NK-92 treated with Interleukin-12 subunit alpha and Interleukin-12 subunit beta, amount 100 ng/mL, for 24 hours (cell line): ENCODE measurements at regions not wholly inside any gene's neighbourhood (a gene's known extent, or its start where the extent isn't known, plus 50 kb on each side); places are given as distances from the start of the nearest gene placed in this dataset.
"Not testable (repeated sequence)": the region's sequence is repeated elsewhere in the genome, so short reads cannot be mapped to it uniquely, and the experiment has no call there.

Experiments used
- DNase-seq: peaks from one replicate; lab custom pipeline; 2025; lab: John Stamatoyannopoulos, UW

- DNase-seq = not testable (repeated sequence)
These were observed 80.3 kb downstream of the ANXA5 start for GRCh38 chr4:121616449-121616848.

DNA sequence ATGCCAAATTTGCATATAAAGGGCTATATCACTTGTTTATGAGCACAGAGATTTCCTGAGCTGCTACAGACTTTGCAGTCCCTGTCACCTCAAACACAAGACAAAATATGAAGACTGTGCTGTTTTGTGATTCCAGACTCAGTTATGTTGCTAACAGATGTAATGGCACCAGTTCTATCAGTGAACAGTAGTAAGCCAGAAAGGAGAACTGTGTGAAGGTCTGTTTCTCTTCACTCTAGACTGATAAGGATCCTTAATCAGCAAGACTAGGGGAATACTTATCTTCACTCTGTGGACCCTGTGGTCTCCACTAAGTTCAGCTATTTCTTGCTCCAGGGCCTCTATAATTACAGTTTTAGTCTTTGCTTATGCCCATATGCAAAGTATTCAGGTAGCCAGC lies 82.7 kb downstream of the ANXA5 start:
- no peak for DNase-seq

DNA sequence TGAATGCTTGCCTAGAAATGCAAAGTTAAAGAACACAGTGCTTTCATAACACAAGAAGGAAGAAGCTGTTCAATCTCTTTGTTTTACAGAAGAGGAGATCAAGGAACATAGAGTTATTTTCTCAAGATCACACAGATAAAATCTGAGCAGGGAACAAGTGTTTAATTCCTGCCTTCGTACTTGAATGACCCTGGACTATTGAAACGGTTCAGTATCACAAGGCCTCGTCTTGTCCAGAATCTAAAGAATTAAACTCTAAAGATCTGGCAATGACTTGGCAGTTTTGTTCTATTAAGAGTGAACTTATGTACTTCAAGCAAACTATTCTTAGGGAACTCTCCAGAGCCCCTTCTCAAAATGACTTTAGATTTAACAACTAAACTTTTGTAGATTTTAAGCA lies 97.7 kb downstream of the ANXA5 start:
- DNase-seq = no peak

GRCh38 chr4:121597346-121597934 lies 99.3 kb downstream of the ANXA5 start:
- no peak for DNase-seq

DNA sequence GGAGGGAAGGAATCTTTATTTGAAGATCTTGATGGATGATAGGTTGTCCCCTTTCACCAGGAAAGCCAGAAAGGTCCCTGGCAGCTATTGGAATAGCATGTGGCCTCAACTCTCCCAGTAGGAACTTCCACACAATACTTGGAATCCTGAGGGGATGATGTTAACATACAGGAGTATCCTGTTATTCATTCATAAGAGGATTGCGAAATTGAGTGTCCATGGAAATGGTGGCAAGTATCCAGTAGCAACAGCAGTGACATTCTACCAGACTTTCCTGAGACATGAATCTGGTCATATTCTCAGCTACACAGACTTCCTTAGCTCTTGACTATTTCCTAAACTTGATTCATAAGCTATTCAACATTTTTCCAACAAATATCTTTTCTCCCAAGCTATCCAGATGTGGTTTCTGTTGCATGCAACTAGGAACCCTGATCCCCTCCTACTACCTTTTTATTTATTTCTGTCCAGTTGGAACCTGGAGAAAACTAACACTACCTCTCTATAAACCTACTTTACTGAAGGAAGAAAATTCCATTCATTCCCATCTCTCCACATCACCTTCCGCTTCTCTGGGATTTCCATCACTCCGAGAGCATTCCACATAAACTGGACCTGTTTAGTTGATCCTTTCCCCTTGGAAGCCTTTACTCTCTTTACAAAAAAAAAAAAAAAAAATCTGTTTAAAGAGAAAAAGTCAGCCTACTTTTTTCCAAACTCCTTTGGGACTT lies 101.8 kb downstream of the ANXA5 start:
- no peak for DNase-seq

DNA sequence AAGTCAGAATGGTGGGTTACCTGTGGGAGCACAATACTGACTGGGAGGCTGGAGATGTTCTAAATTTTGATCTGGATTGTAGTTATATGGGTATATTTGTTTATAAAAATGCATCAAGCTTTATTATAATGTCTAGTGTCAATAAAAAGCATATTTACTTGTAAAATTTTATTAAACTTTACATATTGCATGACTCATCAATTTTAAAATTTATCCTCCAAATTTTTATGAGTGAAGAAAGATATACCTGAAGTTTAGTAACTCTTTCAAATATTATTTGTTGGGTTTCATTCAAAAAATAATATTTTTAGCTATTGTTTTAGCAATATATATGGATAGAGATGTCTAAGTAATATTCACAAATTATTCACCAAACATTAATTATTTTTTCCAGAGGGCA lies 103.0 kb downstream of the ANXA5 start:
- DNase-seq = no peak

DNA sequence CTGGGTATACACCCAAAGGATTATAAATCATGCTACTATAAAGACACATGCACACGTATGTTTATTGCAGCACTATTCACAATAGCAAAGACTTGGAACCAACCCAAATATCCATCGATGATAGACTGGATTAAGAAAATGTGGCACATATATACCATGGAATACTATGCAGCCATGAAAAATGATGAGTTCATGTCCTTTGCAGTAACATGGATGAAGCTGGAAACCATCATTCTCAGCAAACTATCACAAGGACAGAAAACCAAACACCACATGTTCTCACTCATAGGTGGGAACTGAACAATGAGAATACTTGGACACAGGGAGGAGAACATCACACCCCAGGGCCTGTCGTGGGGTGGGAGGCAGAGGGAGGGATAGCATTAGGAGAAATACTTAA lies 104.5 kb downstream of the ANXA5 start:
- not testable (repeated sequence) for DNase-seq

DNA sequence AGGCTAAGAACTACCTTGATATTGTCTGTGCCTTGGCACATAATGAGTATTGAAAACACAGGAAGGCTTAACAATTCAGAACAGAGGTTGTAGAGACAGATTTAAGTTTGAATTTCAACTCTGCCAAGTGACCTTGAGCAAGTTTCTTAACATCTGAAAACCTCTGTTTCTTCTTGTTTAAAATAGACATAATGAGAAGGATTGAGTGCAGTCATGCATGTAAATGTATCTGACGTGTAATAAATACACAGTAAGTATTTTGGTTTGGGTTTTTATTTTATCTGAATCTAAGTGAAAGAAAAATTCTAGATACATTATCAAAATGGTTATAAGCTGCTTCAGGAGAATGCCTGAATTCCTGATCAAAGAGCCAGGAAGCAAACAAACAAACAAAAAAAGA lies 111.9 kb downstream of the ANXA5 start:
- no peak for DNase-seq

DNA sequence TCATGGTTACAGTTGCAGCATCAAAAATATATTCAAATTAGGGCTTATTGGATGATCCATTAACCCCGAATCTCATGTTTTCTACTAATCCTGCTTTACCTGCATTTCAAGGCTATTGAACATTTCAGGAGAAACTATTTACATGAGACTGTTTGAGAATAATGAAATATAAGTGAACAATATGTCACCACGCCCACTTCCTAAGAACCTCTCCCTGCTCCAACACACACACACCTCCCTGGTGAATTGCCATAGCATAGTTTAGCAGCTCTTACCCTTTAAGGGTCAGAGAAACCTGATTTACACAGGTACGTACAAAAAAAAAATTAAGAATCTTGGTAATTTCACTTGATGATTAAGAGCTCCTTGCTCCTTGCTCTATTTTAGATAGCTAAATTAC lies 113.4 kb downstream of the ANXA5 start:
- DNase-seq = no peak

GRCh38 chr4:121582296-121582695 lies 114.5 kb downstream of the ANXA5 start:
- no peak for DNase-seq

- DNase-seq = not testable (repeated sequence)
These were observed 121.4 kb downstream of the ANXA5 start for GRCh38 chr4:121575392-121575791.

DNA sequence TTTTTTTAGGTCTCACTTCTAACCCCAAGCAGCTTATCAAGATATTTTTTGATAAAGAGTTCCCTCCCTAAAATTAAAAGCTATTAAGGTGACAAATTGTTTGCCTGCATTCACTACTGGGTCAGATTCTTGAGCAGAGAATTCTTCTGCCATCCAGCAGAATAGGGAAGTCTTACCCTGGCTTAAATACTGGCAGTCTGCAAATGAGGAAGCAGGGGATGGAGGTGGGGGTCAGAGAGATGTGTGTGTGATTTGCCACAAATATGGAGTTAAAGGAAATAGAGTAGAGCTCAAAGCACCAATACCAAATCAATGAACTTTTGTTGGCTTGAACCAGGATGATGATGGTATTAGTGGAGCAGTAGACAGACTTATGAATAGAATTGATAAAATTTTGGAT lies 122.2 kb downstream of the ANXA5 start:
- no peak for DNase-seq

DNA sequence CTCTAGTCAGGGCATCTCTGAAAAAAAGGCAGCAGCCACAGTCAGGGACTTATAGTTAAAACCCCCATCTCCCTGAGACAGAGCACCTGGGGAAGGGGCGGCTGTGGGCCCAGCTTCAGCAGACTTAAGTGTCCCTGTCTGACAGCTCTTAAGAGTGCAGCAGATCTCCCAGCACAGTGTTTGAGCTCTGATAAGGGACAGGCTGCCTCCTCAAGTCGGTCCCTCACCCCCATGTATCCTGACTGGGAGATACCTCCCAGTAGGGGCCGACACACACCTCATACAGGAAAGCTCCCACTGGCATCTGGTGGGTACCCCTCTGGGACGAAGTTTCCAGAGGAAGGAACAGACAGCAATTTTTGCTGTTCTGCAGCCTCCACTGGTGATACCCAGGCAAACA lies 129.0 kb downstream of the ANXA5 start:
- DNase-seq = no peak

GRCh38 chr4:121564840-121565375 lies 131.9 kb downstream of the ANXA5 start:
- DNase-seq = no peak

- DNase-seq = no peak
These were observed 134.0 kb downstream of the ANXA5 start for GRCh38 chr4:121562811-121563210.

DNA sequence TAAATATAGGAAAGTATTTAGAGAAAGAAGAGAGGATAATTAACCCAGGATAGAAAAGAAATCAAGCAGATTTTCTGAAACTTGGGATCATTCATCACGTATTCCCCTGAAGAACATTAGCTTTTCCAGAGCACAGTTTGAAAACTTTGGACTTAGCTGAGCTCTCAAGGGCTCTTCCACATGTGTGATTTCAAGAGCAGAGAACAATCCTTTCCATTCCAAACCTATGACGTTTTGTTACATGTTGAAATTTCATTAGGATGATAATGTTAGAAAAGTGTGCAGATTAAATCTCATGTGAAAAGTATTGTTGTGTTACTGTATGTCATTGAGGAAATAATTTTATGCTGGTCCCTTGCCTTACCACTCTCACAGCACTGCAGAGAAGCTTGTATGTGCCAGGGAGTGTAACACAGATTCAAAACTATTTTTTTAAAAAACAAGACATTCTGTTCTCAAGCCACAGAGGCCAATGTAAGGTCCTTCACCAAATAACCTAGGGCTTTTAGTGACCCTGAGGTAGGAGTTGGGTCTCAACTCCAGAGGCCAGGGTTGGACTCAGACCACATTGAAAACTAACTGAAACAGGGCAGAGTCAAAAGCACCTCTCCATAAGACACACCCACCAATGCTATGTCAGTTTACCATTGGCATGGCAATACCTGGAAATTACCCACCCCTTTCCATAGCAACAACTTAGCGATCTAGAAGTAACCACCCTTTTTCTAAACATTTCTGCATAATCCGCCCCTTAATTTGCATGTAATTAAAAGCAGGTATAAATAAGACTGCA lies 141.3 kb downstream of the ANXA5 start:
- DNase-seq = no peak

DNA sequence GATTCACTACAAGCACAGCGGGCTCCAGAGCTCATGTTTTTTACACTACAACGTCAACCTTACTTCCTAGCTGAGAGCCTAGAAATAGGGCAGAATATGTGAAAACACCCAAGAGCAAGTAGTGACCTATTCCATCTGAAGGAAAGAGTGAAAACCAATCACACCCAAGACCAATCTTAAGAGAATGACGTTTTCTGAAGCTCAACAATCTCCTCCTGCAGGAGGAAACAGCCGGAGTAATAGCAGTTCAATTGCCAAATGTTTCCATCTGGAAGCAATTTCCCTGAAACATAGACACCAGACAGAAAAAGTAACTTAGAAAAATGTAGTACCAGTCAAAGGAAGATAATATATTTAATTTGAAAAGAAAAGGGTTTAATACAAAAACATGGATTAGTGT lies 142.4 kb downstream of the ANXA5 start:
- DNase-seq = no peak

- no peak for DNase-seq
These were observed 144.9 kb downstream of the ANXA5 start for GRCh38 chr4:121551881-121552280.

DNA sequence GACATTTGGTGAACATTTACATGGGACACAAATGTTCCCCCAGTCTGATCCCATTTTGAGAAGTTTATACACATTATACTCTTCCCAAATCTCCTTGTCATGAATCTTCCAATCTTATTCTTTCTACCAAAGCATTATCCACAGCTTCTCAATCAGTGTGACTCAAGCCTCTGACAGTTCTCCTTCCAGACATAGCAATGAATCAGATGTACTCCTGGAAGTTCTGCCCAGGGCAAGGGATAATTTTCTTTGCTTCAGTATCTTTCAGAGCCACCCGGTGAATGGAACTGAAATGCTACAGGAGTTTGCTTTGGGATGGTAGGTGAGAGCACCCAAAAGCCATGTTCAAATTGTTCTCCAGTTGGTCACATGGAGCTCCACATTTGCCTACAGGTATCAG lies 145.5 kb downstream of the ANXA5 start:
- no peak for DNase-seq

DNA sequence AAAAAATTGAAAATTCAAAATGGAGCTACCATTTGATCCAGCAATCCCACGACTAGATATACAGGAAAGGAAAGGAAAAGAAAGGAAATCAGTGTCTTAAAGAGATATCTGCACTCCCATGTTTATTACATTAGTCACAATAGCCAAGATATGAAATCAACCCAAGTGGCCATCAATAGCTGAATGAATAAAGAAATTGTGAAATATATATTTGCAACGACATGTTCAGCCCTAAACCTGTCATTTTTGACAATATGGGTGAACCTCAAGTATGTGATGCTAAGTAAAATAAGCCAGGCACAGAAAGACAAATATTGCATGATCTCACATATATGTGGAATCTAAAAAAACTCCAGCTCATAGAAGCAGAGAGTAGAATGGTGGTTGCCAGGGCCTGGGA lies 155.1 kb downstream of the ANXA5 start:
- DNase-seq = no peak

- DNase-seq = no peak
These were observed 154.5 kb upstream of the QRFPR start for GRCh38 chr4:121535351-121535750.

DNA sequence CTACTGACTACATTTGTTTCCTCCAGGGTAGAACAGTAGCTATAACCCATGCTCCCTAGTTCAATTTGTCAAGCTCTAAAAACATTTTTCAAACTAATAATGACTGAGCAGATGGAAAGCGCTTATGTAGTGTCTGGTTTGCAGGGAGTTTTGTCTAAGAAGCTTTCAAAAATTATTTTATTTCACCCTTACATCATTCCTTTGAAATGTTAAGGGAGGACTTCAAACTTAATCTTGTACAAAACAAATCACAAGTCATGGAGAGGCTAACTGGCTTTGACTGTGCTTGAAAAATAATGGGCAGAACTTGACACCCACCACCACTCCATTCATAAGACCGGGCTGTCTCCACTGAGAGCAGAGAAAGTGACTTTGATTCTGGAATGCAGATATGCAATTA lies 153.4 kb upstream of the QRFPR start:
- DNase-seq = no peak

- DNase-seq = no peak
These were observed 145.7 kb upstream of the QRFPR start for GRCh38 chr4:121526509-121526908.
